Spleen (tissue), 11 donors: ENCODE measurements at regions not wholly inside any gene's neighbourhood (a gene's known extent, or its start where the extent isn't known, plus 50 kb on each side); places are given as distances from the start of the nearest gene placed in this dataset.

Experiments
- DNase-seq: peaks from one replicate; pipeline ENCODE4 v3.0.0-alpha.2; 2020
- H3K27ac ChIP-seq, 8 donors: fragments of 200-600 bp; sonication (generic) in 7 of 8; 1 replicate in 4 of 8; 2 replicates in 4 of 8; pipeline versions ENCODE4 v1.5.0 to v1.8.0; 2016 to 2021; ENCODE audit warnings: inconsistent platforms in 4 of 8, mild to moderate bottlenecking in 4 of 8, moderate library complexity in 1 of 8
- H3K27me3 ChIP-seq, 7 donors: fragments of 200-600 bp; sonication (generic) in 6 of 7; replicated peaks in 1 of 7; 1 replicate in 4 of 7; 2 replicates in 3 of 7; pipeline versions ENCODE4 v1.5.0 to v1.8.0; 2016 to 2021; ENCODE audit warnings: inconsistent platforms in 3 of 7, mild to moderate bottlenecking in 1 of 7
- H3K36me3 ChIP-seq, 6 donors: fragments of 200-600 bp; sonication (generic) in 5 of 6; 1 replicate in 4 of 6; 2 replicates in 2 of 6; pipeline versions ENCODE4 v1.5.0 to v1.8.0; 2016 to 2021; ENCODE audit warnings: inconsistent platforms in 2 of 6
- H3K4me1 ChIP-seq, 6 donors: fragments of 200-600 bp; sonication (generic) in 5 of 6; 1 replicate in 3 of 6; 2 replicates in 3 of 6; pipeline versions ENCODE4 v1.5.0 to v1.8.0; 2016 to 2021; ENCODE audit warnings: inconsistent platforms in 3 of 6
- H3K4me3 ChIP-seq, 8 donors: fragments of 200-600 bp; sonication (generic) in 7 of 8; 1 replicate in 4 of 8; 2 replicates in 4 of 8; pipeline versions ENCODE4 v1.5.0 to v1.8.0; 2016 to 2021; ENCODE audit warnings: inconsistent platforms in 4 of 8, mild to moderate bottlenecking in 4 of 8, moderate library complexity in 2 of 8
- H3K9me3 ChIP-seq, 8 donors: fragments of 200-600 bp; sonication (generic) in 7 of 8; 1 replicate in 4 of 8; 2 replicates in 4 of 8; pipeline versions ENCODE4 v1.5.0 to v1.8.0; 2016 to 2021; ENCODE audit warnings: inconsistent platforms in 4 of 8
- POLR2A ChIP-seq, 3 donors: fragments of 450-650 bp; IDR thresholded peaks; one replicate each; pipeline ENCODE4 v1.5.1; 2017; ENCODE audit warnings: antibody characterized with exemption in 3 of 3, mild to moderate bottlenecking in 1 of 3
- POLR2AphosphoS5 ChIP-seq, 3 donors: sonication (generic); formaldehyde crosslinking; IDR thresholded peaks; one replicate each; pipeline ENCODE4 v1.5.1; 2017; ENCODE audit warnings: antibody characterized with exemption in 3 of 3
- WGBS, 5 donors: extraction: QIAGEN DNeasy Blood & Tissue Kit in 3 of 5; methylation state at CpG; one replicate each; pipeline versions ENCODE4 v1.1.5 to v1.1.7; 2013 to 2018; 5-methylcytosine and 5-hydroxymethylcytosine counted together
- intact Hi-C: fragments of 100-400 bp; cut with DNase I; formaldehyde crosslinking; loops from one replicate; pipeline ENCODE4 v1.15.0; 2023; ENCODE audit warnings: low total_unique reads
- TF ChIP-seq, protein P1 (sequence below), 11 experiments: fragments of 200-600 bp in 7 of 11; fragments of 450-650 bp in 4 of 11; sonication (generic) in 4 of 11; IDR thresholded peaks in 8 of 11; conservative IDR thresholded peaks in 3 of 11; 1 replicate in 7 of 11; 2 replicates in 4 of 11; pipeline versions ENCODE4 v1.4.0 to v1.8.0; 2016 to 2021; ENCODE audit warnings: antibody characterized with exemption in 11 of 11, inconsistent platforms in 4 of 11, mild to moderate bottlenecking in 1 of 11
- donor health status: healthy with polysubstance abuse.
- donor health status: DM: no; HTN: no; CAD: no; lungs with moderate emphysema.
- donor health status: DM: no; HTN: no; CAD: no.
- donor health status: Bipolar disorder and iron deficiency.
- donor health status: healthy.
- donor health status: DM: no; HTN: no; CAD: no.
- donor health status: DM: yes; HTN: yes; CAD: no.

DNA sequence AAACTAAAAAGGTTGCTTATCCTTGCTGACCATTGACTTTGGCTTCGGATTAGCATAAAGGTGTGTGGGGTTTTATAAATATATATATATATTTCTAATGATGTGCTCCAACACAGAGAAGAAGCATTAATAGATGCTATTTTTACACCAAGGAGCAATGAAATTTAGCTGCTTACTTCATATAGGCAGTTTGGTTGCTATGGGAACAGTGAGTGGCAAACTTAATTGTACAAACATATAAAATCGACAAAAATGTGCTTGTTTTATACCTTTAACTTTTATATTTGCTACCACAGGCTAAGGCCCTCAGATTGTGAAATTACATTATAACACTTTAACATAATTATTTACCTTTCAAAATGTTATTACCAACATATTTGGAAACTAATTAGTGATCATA is 303.4 kb downstream of the SEC23A start:
- Histone ChIP-seq H3K27me3 (no peaks in the 10 kb centered on the region), H3K4me3 (no peak overlapping the region), H3K9me3 (peaks cover 0 to 30% (median 19%) of the 10 kb centered on the region in 8 donors), H3K27ac (no peak overlapping the region), H3K36me3 (no peaks in the 10 kb centered on the region), H3K4me1 (no peaks in the 10 kb centered on the region)
- 74 to 86% (median 83%) methylated on average over 2 of the region's 2 CpGs for whole genome bisulfite sequencing, 5 donors
- DNase-seq, result no peak
- TF ChIP-seq POLR2AphosphoS5 (IDR thresholded peaks at IDR 0.05) (no peak), POLR2A (IDR thresholded peaks at IDR 0.05) (no peak)
- TF ChIP-seq, protein P1, sequence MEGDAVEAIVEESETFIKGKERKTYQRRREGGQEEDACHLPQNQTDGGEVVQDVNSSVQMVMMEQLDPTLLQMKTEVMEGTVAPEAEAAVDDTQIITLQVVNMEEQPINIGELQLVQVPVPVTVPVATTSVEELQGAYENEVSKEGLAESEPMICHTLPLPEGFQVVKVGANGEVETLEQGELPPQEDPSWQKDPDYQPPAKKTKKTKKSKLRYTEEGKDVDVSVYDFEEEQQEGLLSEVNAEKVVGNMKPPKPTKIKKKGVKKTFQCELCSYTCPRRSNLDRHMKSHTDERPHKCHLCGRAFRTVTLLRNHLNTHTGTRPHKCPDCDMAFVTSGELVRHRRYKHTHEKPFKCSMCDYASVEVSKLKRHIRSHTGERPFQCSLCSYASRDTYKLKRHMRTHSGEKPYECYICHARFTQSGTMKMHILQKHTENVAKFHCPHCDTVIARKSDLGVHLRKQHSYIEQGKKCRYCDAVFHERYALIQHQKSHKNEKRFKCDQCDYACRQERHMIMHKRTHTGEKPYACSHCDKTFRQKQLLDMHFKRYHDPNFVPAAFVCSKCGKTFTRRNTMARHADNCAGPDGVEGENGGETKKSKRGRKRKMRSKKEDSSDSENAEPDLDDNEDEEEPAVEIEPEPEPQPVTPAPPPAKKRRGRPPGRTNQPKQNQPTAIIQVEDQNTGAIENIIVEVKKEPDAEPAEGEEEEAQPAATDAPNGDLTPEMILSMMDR (IDR thresholded peaks at IDR 0.05 in 8 of 11, conservative IDR thresholded peaks at IDR 0.05 in 3 of 11), result no peak
- intact Hi-C loops, result no loop called here

DNA sequence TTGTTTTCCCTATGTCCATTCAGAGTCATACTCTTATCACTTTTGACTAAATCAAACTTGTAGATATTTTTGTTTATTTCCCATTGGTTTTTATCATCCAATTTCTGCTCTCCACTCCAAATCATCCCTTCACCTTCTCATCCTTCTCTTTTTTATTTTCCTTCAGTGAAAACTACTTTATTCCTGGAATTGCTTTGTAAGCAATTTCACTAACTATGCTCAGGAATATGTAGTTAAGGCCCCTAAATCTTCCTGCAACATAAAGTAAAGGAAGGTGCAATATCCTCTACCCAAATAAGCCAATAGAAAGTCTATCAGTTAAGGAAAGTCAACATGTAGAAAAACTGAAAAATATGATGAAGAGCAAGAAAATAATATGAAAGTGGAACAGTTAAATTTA is 308.4 kb downstream of the SEC23A start:
- no peaks in the 10 kb centered on the region for H3K4me1 ChIP-seq
- H3K27me3 ChIP-seq, result no peaks in the 10 kb centered on the region
- H3K27ac ChIP-seq, result no peak overlapping the region
- DNase-seq, result no peak
- intact Hi-C loops, result no loop called here
- TF ChIP-seq POLR2A (IDR thresholded peaks at IDR 0.05) (no peak), POLR2AphosphoS5 (IDR thresholded peaks at IDR 0.05) (no peak)
- TF ChIP-seq, protein P1 (IDR thresholded peaks at IDR 0.05 in 8 of 11, conservative IDR thresholded peaks at IDR 0.05 in 3 of 11), result no peak
- H3K36me3 ChIP-seq, result no peaks in the 10 kb centered on the region
- H3K9me3 ChIP-seq, result peaks cover 0 to 8% (median 0%) of the 10 kb centered on the region in 8 donors
- no peak overlapping the region for H3K4me3 ChIP-seq

DNA sequence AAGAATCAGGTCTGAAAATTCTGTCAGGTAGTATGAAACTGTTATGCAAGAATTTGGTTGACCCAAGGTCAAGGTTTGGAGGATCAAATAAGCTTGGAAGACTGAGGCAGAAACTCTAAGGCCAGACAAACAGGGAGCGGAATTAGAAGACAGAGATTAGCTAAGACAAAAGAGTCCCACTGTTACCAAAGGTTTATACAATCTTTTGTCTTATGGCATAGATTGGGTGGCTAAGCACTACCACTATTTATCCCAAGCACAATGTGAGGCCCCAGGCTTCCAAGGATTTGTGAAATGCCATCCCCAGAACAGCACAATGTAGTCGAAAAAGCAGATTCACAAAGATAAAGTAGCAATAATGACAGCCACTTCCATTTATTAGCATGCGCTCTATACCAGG is 311.2 kb downstream of the SEC23A start:
- DNase-seq, result no peak
- H3K36me3 ChIP-seq, result no peaks in the 10 kb centered on the region
- H3K4me3 ChIP-seq, result no peak overlapping the region
- 78 to 91% (median 84%) methylated on average over 3 of the region's 3 CpGs for WGBS, 5 donors
- H3K9me3 ChIP-seq, result no peaks in the 10 kb centered on the region
- no peaks in the 10 kb centered on the region for H3K4me1 ChIP-seq
- TF ChIP-seq, protein P1 (IDR thresholded peaks at IDR 0.05 in 8 of 11, conservative IDR thresholded peaks at IDR 0.05 in 3 of 11), result no peak
- TF ChIP-seq POLR2AphosphoS5 (IDR thresholded peaks at IDR 0.05) (no peak), POLR2A (IDR thresholded peaks at IDR 0.05) (no peak)
- intact Hi-C loops, result no loop called here
- H3K27me3 ChIP-seq, result no peaks in the 10 kb centered on the region
- H3K27ac ChIP-seq, result no peak overlapping the region

DNA sequence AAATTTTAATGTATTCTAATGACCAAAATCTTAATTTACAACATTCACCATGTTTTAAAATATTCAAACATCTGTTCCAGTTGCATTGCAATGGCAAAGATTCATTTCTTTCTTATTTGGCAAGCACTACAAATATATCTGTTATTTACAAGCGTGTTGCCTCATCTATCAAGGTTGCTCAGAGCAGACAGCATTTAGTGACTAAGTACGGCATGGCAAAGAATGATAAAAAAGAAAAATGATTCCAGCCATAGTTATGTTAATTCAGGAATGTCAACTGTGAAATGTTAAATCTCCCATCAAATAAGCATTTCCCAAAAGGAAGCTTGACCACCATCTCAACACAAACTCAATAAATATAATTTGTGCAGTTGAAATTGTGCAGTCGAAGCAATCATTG is 312.1 kb downstream of the SEC23A start:
- H3K27me3 ChIP-seq, result no peaks in the 10 kb centered on the region
- H3K9me3 ChIP-seq, result no peaks in the 10 kb centered on the region
- no peak overlapping the region for H3K27ac ChIP-seq
- TF ChIP-seq, protein P1 (IDR thresholded peaks at IDR 0.05 in 8 of 11, conservative IDR thresholded peaks at IDR 0.05 in 3 of 11), result no peak
- TF ChIP-seq POLR2AphosphoS5 (IDR thresholded peaks at IDR 0.05), result no peak
- TF ChIP-seq POLR2A (IDR thresholded peaks at IDR 0.05), result no peak
- no peak for DNase-seq
- WGBS, 5 donors, result 76 to 84% (median 82%) methylated on average over 3 of the region's 3 CpGs
- intact Hi-C loops, result no loop called here
- no peaks in the 10 kb centered on the region for H3K36me3 ChIP-seq
- no peaks in the 10 kb centered on the region for H3K4me1 ChIP-seq
- H3K4me3 ChIP-seq, result no peak overlapping the region
